GM21529 (cell line): ENCODE measurements at regions not wholly inside any gene's neighbourhood (a gene's known extent, or its start where the extent isn't known, plus 50 kb on each side); places are given as distances from the start of the nearest gene placed in this dataset.

Source experiments
- ATAC-seq: cut with Tn5 transposase; IDR thresholded peaks from one replicate; pipeline ENCODE4 v1.9.1; 2021; ENCODE audit not compliant: unreplicated experiment

DNA sequence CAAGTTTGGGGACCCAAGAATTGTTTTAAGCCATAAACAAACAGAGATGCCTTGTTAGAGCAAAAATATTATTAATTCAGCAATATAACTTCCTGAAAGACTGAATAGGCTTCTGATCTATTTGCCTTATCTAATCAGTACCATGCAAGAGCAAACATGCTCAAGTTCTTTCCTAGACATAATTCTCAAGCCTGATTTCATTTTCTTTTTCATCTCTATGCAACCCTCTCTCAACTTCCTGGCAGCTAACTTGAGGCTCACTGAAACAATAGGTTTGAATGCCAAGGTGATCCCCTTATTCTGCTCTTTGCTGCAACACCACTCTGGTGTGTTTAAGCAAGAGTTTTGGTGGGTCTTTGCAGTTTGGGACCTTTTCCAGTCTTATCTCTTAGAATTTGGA lies 230.9 kb upstream of the CD96 start:
- ATAC-seq: no peak

DNA sequence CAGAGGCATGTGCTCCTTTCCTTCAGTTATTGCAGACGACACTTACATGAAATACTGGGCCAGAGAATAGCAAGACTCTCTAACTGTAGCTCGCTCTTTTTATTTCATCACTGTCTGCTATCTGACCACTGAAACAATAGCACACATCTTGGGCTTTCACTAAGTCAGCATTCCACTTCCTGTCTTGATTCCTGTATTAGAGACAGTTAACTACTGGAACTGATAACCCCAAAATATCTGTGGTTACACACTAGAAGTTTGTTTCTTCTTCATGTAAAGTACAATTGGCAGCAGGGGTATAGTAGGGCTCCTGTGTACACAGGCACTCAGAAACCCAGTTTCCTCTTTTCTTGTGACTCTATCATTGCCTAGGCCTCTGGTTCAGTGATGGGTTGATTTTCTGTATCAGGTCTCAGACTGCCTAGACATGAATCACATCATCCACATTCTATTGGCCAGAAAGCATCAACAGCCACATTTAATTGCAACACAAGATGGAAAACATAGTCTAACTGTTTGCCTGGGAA lies 230.2 kb upstream of the CD96 start:
- ATAC-seq: peak; percentile 91

DNA sequence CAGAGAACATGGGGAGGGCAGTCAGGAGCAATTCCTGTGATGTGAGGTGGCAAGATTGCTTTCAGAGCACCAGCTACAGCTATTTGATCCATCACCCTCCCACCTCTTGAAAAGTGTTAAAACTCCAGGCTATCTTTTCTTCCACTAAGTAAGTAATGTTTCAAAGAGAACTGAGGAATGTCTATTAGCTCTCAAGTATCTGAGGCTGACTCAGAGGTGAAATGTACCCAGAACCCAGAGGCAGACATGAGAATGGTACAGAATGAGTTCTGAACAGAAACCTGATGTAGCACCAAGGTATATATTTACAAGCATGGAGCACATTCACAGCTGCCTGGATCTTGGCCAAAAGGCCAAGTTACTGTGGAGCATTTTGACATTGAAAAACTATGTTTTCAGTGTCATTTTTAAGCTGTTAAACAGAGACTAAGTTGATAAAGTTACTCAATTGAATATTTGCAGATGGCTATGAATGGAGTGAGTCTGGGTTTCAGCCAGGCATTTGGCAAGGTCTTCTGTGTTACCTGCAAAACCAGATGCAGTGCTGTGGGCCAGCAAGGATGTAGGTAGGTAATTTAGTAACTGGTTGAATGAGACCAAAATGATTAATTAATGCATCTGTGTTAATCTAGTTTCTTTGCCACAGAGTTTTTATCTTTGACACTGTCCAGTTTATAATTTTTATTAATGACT lies 227.7 kb upstream of the CD96 start:
- no peak for ATAC-seq

DNA sequence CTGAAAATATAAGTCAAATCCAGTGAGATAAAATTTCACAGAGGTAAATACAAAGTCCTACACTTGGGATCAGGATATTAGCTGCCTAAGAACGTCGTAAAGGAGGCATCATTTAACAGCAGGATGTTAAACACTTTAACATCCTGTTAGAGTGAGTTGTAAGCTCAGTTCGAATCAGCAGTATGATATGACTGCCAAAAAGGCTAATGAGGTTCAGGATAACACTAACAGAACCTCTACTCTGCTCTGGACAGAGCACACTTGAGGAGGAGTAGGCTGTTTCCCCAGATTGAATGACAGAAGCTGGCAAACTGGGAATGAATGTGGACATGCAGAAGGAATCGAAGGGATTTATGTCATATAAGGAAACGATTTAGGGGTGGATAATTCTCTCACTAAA lies 227.1 kb upstream of the CD96 start:
- no peak for ATAC-seq

DNA sequence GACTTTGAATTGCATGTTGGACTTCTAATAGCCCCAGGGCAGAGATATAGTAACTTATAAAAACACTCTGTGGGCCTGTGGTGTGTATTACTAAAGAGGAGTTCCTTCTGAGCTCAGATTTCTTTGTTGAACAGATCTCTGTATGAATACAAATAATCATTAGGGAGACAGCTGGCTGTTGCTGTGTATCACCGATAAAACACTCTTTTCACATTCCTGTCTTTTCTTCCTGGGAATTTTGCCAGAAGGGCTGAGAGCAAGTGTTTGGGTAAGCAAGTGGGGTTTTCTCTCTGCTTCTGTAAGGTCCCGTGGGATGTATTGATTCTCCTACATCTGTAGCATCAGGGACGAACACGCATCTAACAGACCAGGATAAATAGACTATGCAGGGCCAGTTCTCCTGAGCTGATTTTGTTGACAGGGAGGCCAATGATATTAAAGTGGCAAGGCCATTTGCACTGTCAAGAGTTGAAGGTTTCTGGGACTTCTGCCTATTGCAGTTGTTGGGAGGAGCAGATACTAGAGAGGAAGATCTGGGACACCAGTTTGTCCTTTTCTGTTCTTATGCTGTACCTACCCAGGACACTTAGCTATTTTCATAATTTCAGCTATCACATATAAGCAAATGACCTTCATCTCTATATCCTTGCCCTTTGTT lies 225.9 kb upstream of the CD96 start:
- ATAC-seq: no peak

DNA sequence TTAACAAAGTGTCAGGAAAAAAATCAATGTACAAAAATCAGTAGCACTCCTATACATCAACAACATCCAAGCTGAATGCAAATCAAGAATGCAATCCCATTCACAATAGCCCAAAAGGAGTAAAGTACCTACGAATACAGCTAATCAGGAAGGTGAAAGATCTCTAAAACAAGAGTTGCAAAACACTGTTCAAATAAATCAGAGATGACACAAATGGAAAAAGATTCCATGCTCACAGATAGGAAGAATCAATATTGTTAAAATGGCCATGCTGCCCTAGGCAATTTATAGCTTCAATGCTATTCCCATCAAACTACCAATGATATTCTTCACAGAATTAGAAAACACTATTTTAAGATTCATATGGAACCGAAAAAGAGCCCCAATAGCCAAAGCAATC lies 223.7 kb upstream of the CD96 start:
- no peak for ATAC-seq

DNA sequence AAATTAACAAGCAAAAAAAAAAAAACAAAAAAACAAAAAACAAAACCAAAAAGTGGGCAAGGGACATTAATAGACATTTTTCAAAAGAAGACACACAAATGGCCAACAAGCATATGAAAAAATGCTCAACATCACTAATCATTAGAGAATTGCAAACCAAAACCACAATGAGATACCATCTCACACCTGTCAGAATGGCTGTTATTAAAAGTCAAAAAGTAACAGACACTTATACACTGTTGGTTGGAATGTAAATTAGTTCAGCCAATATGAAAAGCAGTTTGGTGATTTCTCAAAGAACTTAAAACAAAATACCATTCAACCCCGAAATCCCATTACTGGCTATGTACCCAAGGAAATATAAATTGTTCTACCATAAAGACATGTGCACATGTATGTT lies 222.4 kb upstream of the CD96 start:
- ATAC-seq: no peak

DNA sequence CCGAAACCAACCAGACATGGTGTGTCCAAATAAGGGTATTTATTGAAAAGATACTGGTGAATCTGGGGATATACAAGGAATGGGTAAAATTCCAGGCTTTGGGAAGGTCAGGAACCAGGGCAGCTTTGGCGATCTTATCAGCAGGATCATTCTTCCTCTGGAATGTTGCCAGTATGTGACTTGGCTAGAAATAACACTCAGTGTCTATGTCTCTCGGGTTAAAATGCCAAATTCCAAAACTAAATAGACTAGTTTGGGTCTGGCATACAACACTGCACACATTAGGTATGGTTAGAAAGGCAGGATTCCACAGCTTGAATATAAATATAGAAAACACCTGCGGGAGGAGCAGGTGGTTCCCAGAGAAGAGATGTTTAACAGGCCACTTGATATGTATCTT lies 220.2 kb upstream of the CD96 start:
- no peak for ATAC-seq

DNA sequence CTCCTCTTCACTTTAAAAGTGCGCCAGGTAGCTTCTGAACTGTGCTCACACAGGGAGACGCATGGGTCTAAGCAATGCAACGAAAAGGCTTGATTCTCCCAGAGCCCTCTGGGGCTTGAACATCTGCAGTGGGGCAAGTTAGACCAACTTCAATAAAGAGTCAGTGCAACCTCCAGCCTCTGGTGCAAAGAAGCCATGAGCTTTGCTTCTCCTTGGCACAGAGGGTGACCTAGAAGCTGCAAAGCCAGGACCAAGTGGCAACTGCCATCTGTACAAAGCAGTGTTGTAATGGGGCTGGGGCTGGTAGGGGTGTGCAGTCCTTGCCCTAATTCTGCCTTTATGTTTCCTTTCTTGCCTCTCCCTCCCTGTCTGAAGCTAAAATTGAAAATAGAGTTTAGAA lies 219.0 kb upstream of the CD96 start:
- ATAC-seq: no peak

DNA sequence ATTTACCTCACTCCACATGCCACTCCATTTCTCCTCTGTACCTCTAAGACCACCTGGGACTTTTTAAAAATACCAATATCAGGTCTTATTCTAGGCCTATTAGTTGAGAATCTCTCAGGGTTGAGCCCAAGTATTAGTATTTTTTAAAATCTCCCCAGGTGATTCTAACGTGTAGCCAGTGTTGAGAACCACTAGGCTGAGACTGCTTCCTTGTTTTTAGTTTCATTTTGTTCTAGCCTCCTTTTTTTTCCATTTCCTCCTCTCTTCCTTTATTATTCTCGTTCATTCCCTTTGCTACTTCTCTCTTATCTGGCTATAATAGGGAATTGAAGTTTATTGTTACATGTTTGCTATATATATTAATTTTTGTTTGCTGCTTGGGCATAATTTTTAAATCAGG lies 217.8 kb upstream of the CD96 start:
- ATAC-seq: no peak

DNA sequence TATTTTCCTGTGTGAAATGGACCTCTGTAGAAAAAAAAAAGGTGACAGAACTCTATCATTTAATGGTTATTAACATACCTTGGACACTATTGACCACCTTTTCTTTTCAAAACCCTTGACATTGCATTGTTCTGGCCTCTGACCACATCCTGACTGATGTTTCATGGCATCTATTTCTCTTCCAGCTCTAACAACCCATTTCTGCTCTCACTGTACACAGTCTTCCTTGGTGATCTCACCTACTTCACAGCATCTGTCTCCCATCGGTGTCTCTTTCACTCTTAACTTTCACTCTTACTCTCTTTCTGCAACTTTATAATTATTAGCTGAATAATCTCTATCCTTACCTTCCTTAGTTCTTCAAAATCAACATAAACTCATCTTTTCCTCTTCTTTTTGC lies 217.4 kb upstream of the CD96 start:
- ATAC-seq: peak; percentile 62

DNA sequence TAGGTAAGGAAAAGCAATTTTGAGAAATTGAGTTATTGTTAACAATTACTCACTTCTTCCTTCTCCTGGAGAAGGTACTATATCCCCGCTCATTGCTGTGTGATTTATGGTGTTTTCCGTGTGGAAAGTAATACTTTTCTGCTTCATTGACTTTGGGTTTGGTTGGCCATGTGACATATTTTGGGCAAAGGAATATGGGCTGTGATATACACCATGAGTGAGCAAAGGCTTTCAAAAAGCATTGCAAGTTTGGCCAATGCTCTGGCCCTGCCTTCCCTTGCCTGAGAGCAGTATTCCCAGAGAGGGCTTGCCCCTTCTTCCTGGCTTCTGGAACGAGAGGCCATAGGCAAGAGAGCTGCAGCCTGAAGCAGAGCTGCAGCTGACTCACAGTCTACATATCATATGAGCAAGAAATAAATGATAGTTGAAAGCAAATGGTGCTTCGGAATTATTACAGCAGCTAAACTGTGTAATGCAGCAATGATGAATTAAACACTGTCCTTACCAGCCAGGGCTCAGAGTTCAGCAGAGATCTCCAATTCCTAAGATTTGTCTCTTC lies 216.8 kb upstream of the CD96 start:
- ATAC-seq: no peak

DNA sequence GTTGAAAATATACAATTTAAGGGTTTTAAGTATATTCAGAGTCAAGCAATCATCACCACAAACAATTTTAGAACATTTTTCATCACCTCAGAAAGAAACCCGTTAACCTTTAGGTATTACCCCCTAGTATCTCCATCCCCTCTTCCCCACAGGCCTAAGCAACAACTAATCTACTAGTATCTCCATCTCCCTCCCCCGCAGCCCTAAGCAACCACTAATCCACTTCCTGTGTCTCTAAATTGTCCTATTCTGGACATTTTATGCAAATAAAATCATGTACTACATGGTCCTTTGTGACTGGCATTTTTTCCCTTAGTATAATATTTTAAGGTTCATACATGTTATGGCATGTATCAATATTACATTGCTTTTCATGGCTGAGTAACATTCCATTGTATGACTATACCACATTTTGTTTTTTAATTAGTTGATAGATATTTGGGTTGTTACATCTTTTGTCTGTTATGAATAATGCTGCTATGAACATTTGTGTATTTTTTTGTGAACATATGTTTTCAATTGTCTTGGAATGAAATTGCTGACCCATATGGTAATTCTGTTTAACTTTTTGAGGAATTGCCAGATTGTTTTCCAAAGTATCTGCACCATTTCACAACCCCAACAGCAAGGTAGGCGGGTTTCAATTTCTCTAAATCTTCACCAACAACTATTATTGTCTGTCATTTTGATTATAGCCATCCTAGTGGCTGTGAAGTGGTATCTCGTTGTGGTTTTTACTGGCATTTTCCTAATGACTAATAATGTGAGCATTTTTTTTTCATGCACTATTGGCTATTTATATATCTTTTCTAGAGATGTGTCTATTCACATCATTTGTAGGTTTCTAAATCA lies 215.6 kb upstream of the CD96 start:
- ATAC-seq: peak; percentile 48

DNA sequence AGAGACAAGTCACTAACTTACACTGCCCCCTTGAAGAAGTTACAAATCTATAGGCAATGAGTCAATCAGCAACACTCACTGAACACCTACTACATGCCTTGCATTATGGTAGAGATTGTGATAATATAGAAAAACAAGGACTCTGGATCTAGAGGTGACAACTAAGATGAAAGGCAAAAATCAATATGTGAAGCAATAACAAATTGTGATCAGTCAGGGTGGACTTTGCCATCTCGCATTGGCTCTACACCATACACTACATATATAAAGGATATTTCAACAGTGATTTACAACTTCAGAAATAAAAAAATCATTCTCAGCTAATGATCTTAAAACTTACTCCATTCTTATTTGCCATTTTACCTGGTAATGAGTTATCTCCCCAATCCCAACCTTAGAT lies 210.7 kb upstream of the CD96 start:
- ATAC-seq: no peak

DNA sequence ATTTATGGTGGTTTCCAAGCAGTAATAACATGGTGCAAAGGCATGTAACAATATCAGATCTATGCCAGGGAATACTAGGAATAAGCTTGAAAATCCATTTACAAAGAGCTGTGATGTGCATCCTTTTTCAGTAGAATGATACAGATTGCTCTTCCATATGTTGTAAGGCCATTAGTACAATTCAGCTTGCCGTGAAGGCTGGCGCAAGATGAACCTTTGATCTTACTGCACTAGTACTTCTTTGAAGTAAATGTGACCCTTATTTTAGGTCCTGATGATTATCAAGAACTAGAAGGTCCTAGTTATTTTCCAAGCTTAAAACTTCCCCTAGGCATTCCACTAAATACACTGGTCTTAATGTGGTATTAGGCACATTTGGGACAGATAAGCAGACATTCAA lies 210.1 kb upstream of the CD96 start:
- no peak for ATAC-seq

DNA sequence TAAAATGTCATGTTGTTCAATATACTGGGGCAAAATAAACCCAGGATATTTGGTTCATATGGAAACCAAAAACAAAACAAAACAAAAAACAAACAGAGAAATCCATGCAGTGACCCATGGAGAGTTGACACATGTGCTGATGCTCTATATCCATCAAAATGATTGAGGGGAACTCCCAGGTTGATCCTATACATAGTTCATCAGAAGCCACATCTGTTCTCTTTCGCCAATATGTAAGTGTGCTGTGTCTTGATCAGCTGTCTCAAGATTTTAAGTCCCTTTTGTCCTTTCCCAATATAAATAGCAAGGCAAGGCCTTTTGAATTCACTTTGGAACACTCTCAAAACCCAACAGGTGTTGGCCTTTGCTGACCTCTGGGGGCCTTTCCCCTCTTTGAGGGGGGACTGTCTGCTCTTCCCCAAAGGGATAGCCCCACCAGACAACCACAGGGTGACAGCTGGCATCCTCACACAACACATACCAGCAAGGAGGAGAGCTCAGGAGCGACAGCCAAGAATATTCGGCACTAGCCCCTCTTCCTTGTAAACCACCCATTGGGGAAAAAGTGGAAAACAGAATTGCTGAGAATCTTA lies 209.4 kb upstream of the CD96 start:
- ATAC-seq: no peak

DNA sequence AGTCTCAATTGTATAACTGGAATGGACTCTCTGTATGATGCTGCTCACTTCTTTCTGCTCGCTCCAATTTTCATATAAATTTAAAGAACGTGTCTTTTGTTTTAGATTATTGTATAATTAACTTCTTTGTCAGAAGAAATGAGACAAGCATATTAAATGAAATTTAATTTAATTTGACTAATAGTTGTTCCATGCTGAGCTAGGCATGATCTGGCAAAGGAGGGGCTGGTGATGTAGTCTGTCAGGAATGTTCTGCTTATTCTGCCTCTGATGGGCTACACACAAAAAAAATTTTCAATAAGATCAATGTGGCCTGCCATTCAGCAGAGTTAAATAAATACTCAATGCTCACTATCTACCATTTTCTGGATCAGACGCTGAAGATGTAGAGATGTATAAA lies 208.4 kb upstream of the CD96 start:
- no peak for ATAC-seq

DNA sequence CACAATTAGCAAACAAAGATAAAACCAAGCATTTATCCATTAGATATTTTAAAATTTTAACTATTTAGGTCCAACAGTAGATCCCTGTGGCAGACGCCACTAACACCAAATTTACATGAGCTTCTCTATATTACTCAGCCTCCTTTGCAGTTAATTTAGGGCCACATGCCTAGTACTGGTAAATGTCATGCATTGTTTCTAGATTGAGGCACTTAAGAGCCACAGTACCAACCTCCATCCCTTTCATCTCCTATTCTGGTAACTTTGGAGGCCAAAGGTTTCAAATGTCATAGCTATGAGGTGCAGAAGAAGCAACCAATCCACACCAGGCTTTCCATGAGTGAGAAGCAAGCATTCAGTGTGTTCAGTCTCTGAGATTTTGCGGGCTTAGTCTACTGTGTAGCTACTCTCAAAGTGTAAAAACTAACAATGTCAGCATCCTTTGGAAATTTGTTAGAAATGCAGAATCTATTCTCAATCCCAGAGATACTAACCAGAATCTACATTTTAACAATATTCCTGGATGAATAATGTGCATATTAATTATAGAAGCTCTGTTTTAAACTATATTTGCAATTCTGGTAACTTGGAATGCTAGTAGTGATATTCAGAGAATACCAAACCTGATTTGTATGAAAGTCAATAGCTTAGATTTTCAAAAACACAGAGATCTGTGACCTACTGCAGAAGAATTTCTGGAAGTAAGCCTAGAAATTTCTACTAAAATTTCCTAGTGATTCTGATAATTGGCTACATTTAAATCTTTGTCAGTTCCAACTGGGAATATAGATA lies 206.3 kb upstream of the CD96 start:
- peak; percentile 60 for ATAC-seq

DNA sequence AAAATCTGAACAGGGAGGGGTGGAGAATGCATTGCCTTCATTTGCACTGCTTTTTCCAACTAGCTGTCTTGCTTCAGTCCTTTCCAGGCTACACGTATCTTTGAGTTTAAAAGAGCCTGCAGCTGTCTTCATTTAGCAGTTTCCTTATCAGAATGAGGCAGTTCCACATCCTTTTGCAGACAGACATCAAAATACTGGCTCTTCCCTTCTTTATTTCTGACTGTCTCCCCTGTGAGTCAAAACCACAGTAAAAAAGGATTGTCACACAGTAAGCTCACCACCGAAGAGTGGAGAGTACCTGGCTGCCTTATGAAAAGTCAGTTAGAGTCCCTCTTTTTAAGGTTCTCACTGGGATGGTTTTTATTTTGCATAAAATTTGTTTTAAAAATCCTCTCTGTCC lies 205.5 kb upstream of the CD96 start:
- no peak for ATAC-seq

DNA sequence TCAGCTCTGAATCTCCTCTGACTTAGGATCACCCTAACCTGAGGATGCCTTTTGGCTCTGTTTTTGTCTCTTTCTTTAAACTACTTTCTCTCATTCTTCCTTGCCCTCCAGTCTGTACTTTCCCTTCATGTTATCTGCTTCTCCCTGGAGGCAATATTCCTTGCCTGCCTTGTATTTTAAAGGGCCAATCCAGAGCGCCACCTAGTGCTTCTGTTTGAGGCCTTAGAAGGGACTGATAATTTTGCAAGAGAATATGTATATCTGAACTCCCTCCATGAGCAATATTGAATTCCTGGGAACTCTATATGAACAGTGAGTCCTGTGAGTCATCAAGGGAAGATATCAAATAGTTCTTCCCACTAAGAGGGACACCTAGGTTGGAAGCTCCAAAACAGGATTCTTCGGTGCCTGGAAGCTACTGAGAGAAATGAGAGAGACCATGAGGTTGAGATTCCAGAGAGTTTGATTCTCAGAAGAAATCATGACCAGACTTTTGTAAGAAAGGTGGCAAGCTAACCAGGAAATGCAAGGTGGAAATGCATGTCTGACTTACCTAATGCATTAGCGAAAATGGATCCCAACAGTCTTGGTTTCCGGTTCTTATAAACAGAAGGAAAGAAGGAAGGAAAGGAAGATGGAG lies 203.8 kb upstream of the CD96 start:
- peak; percentile 52 for ATAC-seq
